Suprapubic skin (tissue), 4 donors: ENCODE measurements at regions not wholly inside any gene's neighbourhood (a gene's known extent, or its start where the extent isn't known, plus 50 kb on each side); places are given as distances from the start of the nearest gene placed in this dataset.

ENCODE experiments used
- EP300 ChIP-seq: sonication (generic); formaldehyde crosslinking; IDR thresholded peaks from one replicate; pipeline ENCODE4 v1.6.1; 2017; ENCODE audit warnings: antibody characterized with exemption
- POLR2AphosphoS5 ChIP-seq, 3 donors: sonication (generic); formaldehyde crosslinking; IDR thresholded peaks; one replicate each; pipeline ENCODE4 v1.6.1; 2017; ENCODE audit warnings: antibody characterized with exemption in 3 of 3
- TF ChIP-seq, protein P1 (sequence below), 2 donors: fragments of 200-600 bp in 1 of 2; fragments of 450-650 bp in 1 of 2; sonication (generic) in 1 of 2; IDR thresholded peaks; one replicate each; pipeline ENCODE4 v1.5.1; 2016 to 2019; ENCODE audit warnings: antibody characterized with exemption in 2 of 2, mild to moderate bottlenecking in 1 of 2, moderate library complexity in 1 of 2

DNA sequence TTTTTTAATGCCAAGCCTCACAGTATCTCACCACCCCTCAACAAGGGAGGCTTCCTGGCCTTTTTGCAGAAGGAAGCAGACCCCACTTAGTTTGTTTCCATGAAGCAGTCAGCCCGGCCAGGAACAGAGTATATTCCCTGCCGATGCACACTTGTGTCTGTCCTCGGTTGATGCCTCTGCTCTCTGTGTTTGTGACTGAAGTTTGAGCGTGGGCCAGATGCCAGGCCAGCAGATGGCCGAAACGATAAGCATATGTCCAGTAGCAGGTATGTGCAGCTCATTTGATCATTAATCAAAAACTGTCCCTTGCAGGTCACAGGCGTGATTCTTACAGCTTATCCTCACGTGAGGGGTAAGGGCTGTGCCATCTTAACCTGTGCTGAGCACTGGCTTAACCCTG is 144.0 kb downstream of the IRS2 start:
- TF ChIP-seq, protein P1, sequence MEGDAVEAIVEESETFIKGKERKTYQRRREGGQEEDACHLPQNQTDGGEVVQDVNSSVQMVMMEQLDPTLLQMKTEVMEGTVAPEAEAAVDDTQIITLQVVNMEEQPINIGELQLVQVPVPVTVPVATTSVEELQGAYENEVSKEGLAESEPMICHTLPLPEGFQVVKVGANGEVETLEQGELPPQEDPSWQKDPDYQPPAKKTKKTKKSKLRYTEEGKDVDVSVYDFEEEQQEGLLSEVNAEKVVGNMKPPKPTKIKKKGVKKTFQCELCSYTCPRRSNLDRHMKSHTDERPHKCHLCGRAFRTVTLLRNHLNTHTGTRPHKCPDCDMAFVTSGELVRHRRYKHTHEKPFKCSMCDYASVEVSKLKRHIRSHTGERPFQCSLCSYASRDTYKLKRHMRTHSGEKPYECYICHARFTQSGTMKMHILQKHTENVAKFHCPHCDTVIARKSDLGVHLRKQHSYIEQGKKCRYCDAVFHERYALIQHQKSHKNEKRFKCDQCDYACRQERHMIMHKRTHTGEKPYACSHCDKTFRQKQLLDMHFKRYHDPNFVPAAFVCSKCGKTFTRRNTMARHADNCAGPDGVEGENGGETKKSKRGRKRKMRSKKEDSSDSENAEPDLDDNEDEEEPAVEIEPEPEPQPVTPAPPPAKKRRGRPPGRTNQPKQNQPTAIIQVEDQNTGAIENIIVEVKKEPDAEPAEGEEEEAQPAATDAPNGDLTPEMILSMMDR (IDR thresholded peaks at IDR 0.05), result no peak
- no peak for TF ChIP-seq EP300
- no peak for TF ChIP-seq POLR2AphosphoS5 (IDR thresholded peaks at IDR 0.05)
